ENCODE measurements at regions not wholly inside any gene's neighbourhood (a gene's known extent, or its start where the extent isn't known, plus 50 kb on each side); places are given as distances from the start of the nearest gene placed in this dataset.

DNA sequence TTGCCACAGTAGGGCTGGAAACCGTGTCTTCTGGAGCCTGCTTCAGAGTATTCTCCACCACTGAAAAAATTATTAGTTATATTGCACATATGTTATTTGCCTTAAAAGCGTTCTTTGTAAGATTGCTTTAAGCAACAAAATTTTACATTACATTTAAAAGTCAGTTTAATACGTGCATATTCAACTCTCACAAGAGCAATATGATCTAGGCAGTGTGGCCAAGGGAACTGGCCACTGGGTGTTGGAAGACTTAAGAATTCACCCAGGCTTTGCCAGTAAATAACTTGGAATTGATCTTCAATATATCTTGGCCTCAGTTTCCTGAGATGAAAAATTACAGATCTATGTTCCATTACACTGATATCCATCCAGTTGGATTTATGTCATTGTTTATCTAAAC is 694.4 kb downstream of the EFNA5 start:
- no peak for ATAC-seq
- no peak for TF ChIP-seq PPARA (CRISPR knock-in tag; IDR thresholded peaks at IDR 0.05; ENCODE audit: borderline replicate concordance)
- no peak for TF ChIP-seq GLIS3 (CRISPR knock-in tag; IDR thresholded peaks at IDR 0.05)
- no peak for TF ChIP-seq OSR1 (CRISPR knock-in tag; IDR thresholded peaks at IDR 0.05)
- TF ChIP-seq ZFP3 (CRISPR knock-in tag; IDR thresholded peaks at IDR 0.05): no peak
- TF ChIP-seq, protein P1, sequence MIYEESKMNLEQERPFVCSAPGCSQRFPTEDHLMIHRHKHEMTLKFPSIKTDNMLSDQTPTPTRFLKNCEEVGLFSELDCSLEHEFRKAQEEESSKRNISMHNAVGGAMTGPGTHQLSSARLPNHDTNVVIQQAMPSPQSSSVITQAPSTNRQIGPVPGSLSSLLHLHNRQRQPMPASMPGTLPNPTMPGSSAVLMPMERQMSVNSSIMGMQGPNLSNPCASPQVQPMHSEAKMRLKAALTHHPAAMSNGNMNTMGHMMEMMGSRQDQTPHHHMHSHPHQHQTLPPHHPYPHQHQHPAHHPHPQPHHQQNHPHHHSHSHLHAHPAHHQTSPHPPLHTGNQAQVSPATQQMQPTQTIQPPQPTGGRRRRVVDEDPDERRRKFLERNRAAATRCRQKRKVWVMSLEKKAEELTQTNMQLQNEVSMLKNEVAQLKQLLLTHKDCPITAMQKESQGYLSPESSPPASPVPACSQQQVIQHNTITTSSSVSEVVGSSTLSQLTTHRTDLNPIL (CRISPR knock-in tag; IDR thresholded peaks at IDR 0.05; ENCODE audit: low read depth): no peak
- TF ChIP-seq, protein P2, sequence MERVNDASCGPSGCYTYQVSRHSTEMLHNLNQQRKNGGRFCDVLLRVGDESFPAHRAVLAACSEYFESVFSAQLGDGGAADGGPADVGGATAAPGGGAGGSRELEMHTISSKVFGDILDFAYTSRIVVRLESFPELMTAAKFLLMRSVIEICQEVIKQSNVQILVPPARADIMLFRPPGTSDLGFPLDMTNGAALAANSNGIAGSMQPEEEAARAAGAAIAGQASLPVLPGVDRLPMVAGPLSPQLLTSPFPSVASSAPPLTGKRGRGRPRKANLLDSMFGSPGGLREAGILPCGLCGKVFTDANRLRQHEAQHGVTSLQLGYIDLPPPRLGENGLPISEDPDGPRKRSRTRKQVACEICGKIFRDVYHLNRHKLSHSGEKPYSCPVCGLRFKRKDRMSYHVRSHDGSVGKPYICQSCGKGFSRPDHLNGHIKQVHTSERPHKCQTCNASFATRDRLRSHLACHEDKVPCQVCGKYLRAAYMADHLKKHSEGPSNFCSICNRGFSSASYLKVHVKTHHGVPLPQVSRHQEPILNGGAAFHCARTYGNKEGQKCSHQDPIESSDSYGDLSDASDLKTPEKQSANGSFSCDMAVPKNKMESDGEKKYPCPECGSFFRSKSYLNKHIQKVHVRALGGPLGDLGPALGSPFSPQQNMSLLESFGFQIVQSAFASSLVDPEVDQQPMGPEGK (CRISPR knock-in tag; IDR thresholded peaks at IDR 0.05; ENCODE audit: borderline replicate concordance): no peak
- TF ChIP-seq ESRRG (CRISPR knock-in tag; IDR thresholded peaks at IDR 0.05): no peak
- TF ChIP-seq CSRNP3 (CRISPR knock-in tag; IDR thresholded peaks at IDR 0.05): no peak
- no peak for TF ChIP-seq SNAI2 (CRISPR knock-in tag; IDR thresholded peaks at IDR 0.05)
- TF ChIP-seq, protein P3, sequence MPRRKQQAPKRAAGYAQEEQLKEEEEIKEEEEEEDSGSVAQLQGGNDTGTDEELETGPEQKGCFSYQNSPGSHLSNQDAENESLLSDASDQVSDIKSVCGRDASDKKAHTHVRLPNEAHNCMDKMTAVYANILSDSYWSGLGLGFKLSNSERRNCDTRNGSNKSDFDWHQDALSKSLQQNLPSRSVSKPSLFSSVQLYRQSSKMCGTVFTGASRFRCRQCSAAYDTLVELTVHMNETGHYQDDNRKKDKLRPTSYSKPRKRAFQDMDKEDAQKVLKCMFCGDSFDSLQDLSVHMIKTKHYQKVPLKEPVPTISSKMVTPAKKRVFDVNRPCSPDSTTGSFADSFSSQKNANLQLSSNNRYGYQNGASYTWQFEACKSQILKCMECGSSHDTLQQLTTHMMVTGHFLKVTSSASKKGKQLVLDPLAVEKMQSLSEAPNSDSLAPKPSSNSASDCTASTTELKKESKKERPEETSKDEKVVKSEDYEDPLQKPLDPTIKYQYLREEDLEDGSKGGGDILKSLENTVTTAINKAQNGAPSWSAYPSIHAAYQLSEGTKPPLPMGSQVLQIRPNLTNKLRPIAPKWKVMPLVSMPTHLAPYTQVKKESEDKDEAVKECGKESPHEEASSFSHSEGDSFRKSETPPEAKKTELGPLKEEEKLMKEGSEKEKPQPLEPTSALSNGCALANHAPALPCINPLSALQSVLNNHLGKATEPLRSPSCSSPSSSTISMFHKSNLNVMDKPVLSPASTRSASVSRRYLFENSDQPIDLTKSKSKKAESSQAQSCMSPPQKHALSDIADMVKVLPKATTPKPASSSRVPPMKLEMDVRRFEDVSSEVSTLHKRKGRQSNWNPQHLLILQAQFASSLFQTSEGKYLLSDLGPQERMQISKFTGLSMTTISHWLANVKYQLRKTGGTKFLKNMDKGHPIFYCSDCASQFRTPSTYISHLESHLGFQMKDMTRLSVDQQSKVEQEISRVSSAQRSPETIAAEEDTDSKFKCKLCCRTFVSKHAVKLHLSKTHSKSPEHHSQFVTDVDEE (CRISPR knock-in tag; IDR thresholded peaks at IDR 0.05): no peak
- TF ChIP-seq TOX (CRISPR knock-in tag; IDR thresholded peaks at IDR 0.05; ENCODE audit: borderline replicate concordance): no peak
- TF ChIP-seq ZNF565 (CRISPR knock-in tag; conservative IDR thresholded peaks at IDR 0.05; ENCODE audit: low read depth): no peak
- no peak for TF ChIP-seq ZC3H10 (CRISPR knock-in tag; IDR thresholded peaks at IDR 0.05)
- no peak for TF ChIP-seq CSDC2 (CRISPR knock-in tag; IDR thresholded peaks at IDR 0.05)
- TF ChIP-seq ARNTL (CRISPR knock-in tag; IDR thresholded peaks at IDR 0.05; ENCODE audit: borderline replicate concordance, low read depth): no peak
- no peak for TF ChIP-seq BACH2 (CRISPR knock-in tag; IDR thresholded peaks at IDR 0.05; ENCODE audit: borderline replicate concordance)
- TF ChIP-seq, protein P4, sequence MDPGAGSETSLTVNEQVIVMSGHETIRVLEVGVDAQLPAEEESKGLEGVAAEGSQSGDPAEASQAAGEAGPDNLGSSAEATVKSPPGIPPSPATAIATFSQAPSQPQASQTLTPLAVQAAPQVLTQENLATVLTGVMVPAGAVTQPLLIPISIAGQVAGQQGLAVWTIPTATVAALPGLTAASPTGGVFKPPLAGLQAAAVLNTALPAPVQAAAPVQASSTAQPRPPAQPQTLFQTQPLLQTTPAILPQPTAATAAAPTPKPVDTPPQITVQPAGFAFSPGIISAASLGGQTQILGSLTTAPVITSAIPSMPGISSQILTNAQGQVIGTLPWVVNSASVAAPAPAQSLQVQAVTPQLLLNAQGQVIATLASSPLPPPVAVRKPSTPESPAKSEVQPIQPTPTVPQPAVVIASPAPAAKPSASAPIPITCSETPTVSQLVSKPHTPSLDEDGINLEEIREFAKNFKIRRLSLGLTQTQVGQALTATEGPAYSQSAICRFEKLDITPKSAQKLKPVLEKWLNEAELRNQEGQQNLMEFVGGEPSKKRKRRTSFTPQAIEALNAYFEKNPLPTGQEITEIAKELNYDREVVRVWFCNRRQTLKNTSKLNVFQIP (CRISPR knock-in tag; IDR thresholded peaks at IDR 0.05; ENCODE audit: borderline replicate concordance, low read depth): no peak
- no peak for TF ChIP-seq ZNF70 (CRISPR knock-in tag; IDR thresholded peaks at IDR 0.05)

DNA sequence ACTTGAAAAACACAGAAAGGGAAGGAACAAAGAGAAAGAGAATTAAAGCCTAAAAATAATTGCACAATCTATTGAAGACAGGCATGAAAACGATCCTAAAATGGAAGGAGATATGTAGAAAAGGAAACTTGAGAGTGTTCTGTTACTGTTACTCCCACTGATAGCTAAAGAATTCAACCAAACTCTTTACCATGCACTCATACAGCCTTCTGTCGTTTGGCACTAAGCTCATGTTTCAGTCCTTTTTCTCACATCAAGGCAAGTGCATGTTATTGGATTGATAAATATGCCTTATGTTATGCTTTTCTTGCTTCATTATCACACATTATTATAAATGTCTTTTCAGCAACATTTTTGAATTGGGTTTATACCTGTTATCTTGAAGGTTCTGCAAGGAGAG is 696.5 kb downstream of the EFNA5 start:
- no peak for ATAC-seq
- TF ChIP-seq, protein P3 (CRISPR knock-in tag; IDR thresholded peaks at IDR 0.05): no peak
- no peak for TF ChIP-seq RARB (CRISPR knock-in tag; IDR thresholded peaks at IDR 0.05)
- TF ChIP-seq GLIS3 (CRISPR knock-in tag; IDR thresholded peaks at IDR 0.05): no peak
- TF ChIP-seq ZNF565 (CRISPR knock-in tag; conservative IDR thresholded peaks at IDR 0.05; ENCODE audit: low read depth): no peak
- TF ChIP-seq, protein P4 (CRISPR knock-in tag; IDR thresholded peaks at IDR 0.05; ENCODE audit: borderline replicate concordance, low read depth): no peak
